HEK293 (cell line): ENCODE measurements at regions not wholly inside any gene's neighbourhood (a gene's known extent, or its start where the extent isn't known, plus 50 kb on each side); places are given as distances from the start of the nearest gene placed in this dataset.

ENCODE experiments used
- CTCF ChIA-PET: fragments of 350-600 bp; formaldehyde crosslinking; extraction: SDS; loops from one replicate; lab custom pipeline; 2021; ENCODE audit warnings: antibody characterized with exemption; lab: Yijun Ruan, JAX
- POLR2A ChIA-PET: fragments of 300-600 bp; formaldehyde crosslinking; extraction: SDS; loops from one replicate; lab custom pipeline; 2020; ENCODE audit warnings: antibody characterized with exemption, inconsistent platforms; lab: Yijun Ruan, JAX
- H3K27ac ChIP-seq: fragments of 200-500 bp; sonication (Bioruptor generic); 2 replicates; pipeline ENCODE4 v1.5.1; 2014; ENCODE audit warnings: low read depth, low read length, control low read depth, inconsistent platforms; ENCODE audit errors: extremely low read depth
- H3K36me3 ChIP-seq, 2 experiments: fragments of 200-500 bp in 1 of 2; sonication (Bioruptor generic) in 1 of 2; 1 replicate in 1 of 2; 2 replicates in 1 of 2; pipeline ENCODE4 v1.5.1; 2014 to 2017; ENCODE audit warnings: inconsistent platforms in 2 of 2, low read length in 2 of 2; ENCODE audit not compliant: control insufficient read depth in 2 of 2, insufficient read depth in 1 of 2
- H3K4me1 ChIP-seq: fragments of 200-500 bp; sonication (Bioruptor generic); 2 replicates; pipeline ENCODE4 v1.5.1; 2014; ENCODE audit warnings: mild to moderate bottlenecking, low read length, inconsistent platforms; ENCODE audit not compliant: control insufficient read depth, insufficient read depth
- H3K4me3 ChIP-seq: 2 replicates; pipeline ENCODE4 v1.5.1; 2011; ENCODE audit warnings: low read depth, mild to moderate bottlenecking, control low read depth, low read length, moderate library complexity
- H3K9me3 ChIP-seq: fragments of 200-500 bp; sonication (Bioruptor generic); 2 replicates; pipeline ENCODE4 v1.5.1; 2014; ENCODE audit warnings: low read depth, low read length, inconsistent platforms; ENCODE audit not compliant: control insufficient read depth, insufficient read depth
- ATF2 ChIP-seq: fragments of 450-650 bp; formaldehyde crosslinking; IDR thresholded peaks from 2 replicates; pipeline ENCODE4 v1.5.1; 2016; ENCODE audit warnings: missing biosample characterization, missing genetic modification characterization, low read depth
- ELK4 ChIP-seq: IDR thresholded peaks from 2 replicates; pipeline ENCODE4 v1.6.1; 2011; ENCODE audit warnings: mild to moderate bottlenecking, low read depth, low read length, borderline replicate concordance
- GLI2 ChIP-seq: fragments of 450-650 bp; formaldehyde crosslinking; IDR thresholded peaks from 2 replicates; pipeline ENCODE4; 2017; ENCODE audit warnings: missing biosample characterization, missing genetic modification characterization, low read depth, borderline replicate concordance
- IKZF3 ChIP-seq: fragments of 450-650 bp; IDR thresholded peaks from 2 replicates; pipeline ENCODE4 v1.5.0; 2018; ENCODE audit warnings: missing biosample characterization, mild to moderate bottlenecking, missing genetic modification characterization, moderate library complexity
- OSR2 ChIP-seq: fragments of 450-650 bp; formaldehyde crosslinking; IDR thresholded peaks from 2 replicates; pipeline ENCODE4 v1.5.1; 2016; ENCODE audit warnings: missing biosample characterization, missing genetic modification characterization
- ZNF223 ChIP-seq: fragments of 450-650 bp; formaldehyde crosslinking; IDR thresholded peaks from 2 replicates; pipeline ENCODE4 v1.5.1; 2016; ENCODE audit warnings: missing biosample characterization, missing genetic modification characterization
- ZNF37A ChIP-seq: fragments of 450-650 bp; IDR thresholded peaks from 2 replicates; pipeline ENCODE4 v1.5.1; 2018; ENCODE audit warnings: missing biosample characterization, missing genetic modification characterization
- ZNF423 ChIP-seq: fragments of 450-650 bp; formaldehyde crosslinking; IDR thresholded peaks from 2 replicates; pipeline ENCODE4 v1.5.1; 2016; ENCODE audit warnings: missing biosample characterization, missing genetic modification characterization
- ZNF510 ChIP-seq: fragments of 450-650 bp; formaldehyde crosslinking; IDR thresholded peaks from 2 replicates; pipeline ENCODE4 v1.5.1; 2018; ENCODE audit warnings: mild to moderate bottlenecking, missing genetic modification characterization, missing biosample characterization; ENCODE audit not compliant: insufficient replicate concordance
- ZNF514 ChIP-seq: fragments of 450-650 bp; formaldehyde crosslinking; IDR thresholded peaks from 2 replicates; pipeline ENCODE4 v1.5.1; 2016; ENCODE audit warnings: missing biosample characterization, missing genetic modification characterization
- ZNF530 ChIP-seq: fragments of 450-650 bp; formaldehyde crosslinking; IDR thresholded peaks from 2 replicates; pipeline ENCODE4 v1.5.1; 2016; ENCODE audit warnings: low read depth, missing biosample characterization, missing genetic modification characterization
- ZNF561 ChIP-seq: fragments of 450-650 bp; IDR thresholded peaks from 2 replicates; pipeline ENCODE4 v1.5.1; 2018; ENCODE audit warnings: missing biosample characterization, missing genetic modification characterization, borderline replicate concordance
- ZNF621 ChIP-seq: fragments of 450-650 bp; formaldehyde crosslinking; IDR thresholded peaks from 2 replicates; pipeline ENCODE4 v1.5.1; 2017; ENCODE audit warnings: missing biosample characterization, missing genetic modification characterization
- TF ChIP-seq, protein P1 (sequence below): fragments of 450-650 bp; formaldehyde crosslinking; IDR thresholded peaks from 2 replicates; pipeline ENCODE4 v1.5.1; 2016; ENCODE audit warnings: missing biosample characterization, missing genetic modification characterization
- TF ChIP-seq, protein P2 (sequence below): fragments of 450-650 bp; formaldehyde crosslinking; IDR thresholded peaks from 2 replicates; pipeline ENCODE4 v1.5.1; 2016; ENCODE audit warnings: missing biosample characterization, missing genetic modification characterization
- TF ChIP-seq, protein P3 (sequence below): fragments of 450-650 bp; formaldehyde crosslinking; optimal IDR thresholded peaks from 2 replicates; pipeline ENCODE3; 2016; ENCODE audit warnings: missing biosample characterization, mild to moderate bottlenecking, missing genetic modification characterization

- H3K27ac ChIP-seq = no peak overlapping the region
- H3K4me1 ChIP-seq = no peaks in the 10 kb centered on the region
- TF ChIP-seq ZNF621 (tag by site-specific recombination) (no peak), IKZF3 (tag by site-specific recombination) (no peak)
- ChIA-PET POLR2A (no interaction called here), CTCF (interaction anchor here (1.0 kb wide), 1 partner anchor 298 kb away, joined by 3 read pairs; no protein-coding TSS in a partner anchor)
- H3K4me3 ChIP-seq = no peak overlapping the region
- no peaks in the 10 kb centered on the region for H3K9me3 ChIP-seq
- H3K36me3 ChIP-seq = no peaks in the 10 kb centered on the region
These were observed 114.9 kb upstream of the FBXL7 start for GRCh38 chr5:15385037-15385436.

GRCh38 chr5:15384581-15384980 lies 115.4 kb upstream of the FBXL7 start:
- H3K9me3 ChIP-seq = no peaks in the 10 kb centered on the region
- H3K36me3 ChIP-seq = no peaks in the 10 kb centered on the region
- no peaks in the 10 kb centered on the region for H3K4me1 ChIP-seq
- no peak overlapping the region for H3K27ac ChIP-seq
- ChIA-PET POLR2A (no interaction called here), CTCF (interaction anchor here (1.0 kb wide), 1 partner anchor 298 kb away, joined by 3 read pairs; no protein-coding TSS in a partner anchor)
- H3K4me3 ChIP-seq = no peak overlapping the region
- TF ChIP-seq ELK4 = no peak
- no peak for TF ChIP-seq ZNF561 (tag by site-specific recombination)
- TF ChIP-seq, protein P1, sequence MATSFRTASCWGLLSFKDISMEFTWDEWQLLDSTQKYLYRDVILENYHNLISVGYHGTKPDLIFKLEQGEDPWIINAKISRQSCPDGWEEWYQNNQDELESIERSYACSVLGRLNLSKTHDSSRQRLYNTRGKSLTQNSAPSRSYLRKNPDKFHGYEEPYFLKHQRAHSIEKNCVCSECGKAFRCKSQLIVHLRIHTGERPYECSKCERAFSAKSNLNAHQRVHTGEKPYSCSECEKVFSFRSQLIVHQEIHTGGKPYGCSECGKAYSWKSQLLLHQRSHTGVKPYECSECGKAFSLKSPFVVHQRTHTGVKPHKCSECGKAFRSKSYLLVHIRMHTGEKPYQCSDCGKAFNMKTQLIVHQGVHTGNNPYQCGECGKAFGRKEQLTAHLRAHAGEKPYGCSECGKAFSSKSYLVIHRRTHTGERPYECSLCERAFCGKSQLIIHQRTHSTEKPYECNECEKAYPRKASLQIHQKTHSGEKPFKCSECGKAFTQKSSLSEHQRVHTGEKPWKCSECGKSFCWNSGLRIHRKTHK (tag by site-specific recombination) = no peak
- TF ChIP-seq, protein P2, sequence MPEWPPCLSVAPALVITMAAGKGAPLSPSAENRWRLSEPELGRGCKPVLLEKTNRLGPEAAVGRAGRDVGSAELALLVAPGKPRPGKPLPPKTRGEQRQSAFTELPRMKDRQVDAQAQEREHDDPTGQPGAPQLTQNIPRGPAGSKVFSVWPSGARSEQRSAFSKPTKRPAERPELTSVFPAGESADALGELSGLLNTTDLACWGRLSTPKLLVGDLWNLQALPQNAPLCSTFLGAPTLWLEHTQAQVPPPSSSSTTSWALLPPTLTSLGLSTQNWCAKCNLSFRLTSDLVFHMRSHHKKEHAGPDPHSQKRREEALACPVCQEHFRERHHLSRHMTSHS (tag by site-specific recombination) = no peak
- no peak for TF ChIP-seq ZNF37A
- no peak for TF ChIP-seq ZNF510
- TF ChIP-seq OSR2 (tag by site-specific recombination) = no peak
- no peak for TF ChIP-seq ATF2 (tag by site-specific recombination)
- TF ChIP-seq GLI2 (tag by site-specific recombination) = no peak
- TF ChIP-seq, protein P3, sequence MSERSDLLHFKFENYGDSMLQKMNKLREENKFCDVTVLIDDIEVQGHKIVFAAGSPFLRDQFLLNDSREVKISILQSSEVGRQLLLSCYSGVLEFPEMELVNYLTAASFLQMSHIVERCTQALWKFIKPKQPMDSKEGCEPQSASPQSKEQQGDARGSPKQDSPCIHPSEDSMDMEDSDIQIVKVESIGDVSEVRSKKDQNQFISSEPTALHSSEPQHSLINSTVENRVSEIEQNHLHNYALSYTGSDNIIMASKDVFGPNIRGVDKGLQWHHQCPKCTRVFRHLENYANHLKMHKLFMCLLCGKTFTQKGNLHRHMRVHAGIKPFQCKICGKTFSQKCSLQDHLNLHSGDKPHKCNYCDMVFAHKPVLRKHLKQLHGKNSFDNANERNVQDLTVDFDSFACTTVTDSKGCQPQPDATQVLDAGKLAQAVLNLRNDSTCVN (tag by site-specific recombination) = no peak
- no peak for TF ChIP-seq ZNF223 (tag by site-specific recombination)
- no peak for TF ChIP-seq ZNF423 (tag by site-specific recombination)
- no peak for TF ChIP-seq ZNF530 (tag by site-specific recombination)

DNA sequence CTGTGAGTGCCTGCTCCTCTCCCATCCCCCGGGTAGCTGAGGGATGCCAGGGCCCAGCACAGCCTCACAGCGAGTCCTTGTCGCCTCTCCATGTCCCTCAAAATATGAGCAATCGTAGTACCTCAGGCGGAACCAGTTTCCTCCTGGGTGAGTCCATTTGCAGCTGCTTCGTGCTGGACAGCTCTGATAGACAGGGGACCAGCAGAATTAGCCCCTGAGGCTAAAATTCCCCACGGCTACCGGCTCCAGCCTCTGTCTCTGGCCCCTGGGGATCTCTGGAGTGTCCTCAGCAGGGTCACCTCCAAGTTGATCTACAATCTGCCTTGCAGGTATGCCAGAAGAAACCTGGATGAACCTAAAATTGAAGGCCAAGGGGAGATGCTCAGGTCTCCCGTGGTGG lies 115.8 kb upstream of the FBXL7 start:
- no peaks in the 10 kb centered on the region for H3K9me3 ChIP-seq
- H3K36me3 ChIP-seq = no peaks in the 10 kb centered on the region
- no peak for TF ChIP-seq ZNF514 (tag by site-specific recombination)
- no peaks in the 10 kb centered on the region for H3K4me1 ChIP-seq
- H3K4me3 ChIP-seq = no peak overlapping the region
- POLR2A ChIA-PET = interaction anchor here (0.6 kb wide), 1 partner anchor 383 kb away, joined by 3 read pairs; no protein-coding TSS in a partner anchor
- CTCF ChIA-PET = interaction anchor here (0.6 to 1.1 kb wide), 3 partner anchors 298 to 612 kb away, joined by 3 to 5 read pairs (median 3); no protein-coding TSS in a partner anchor
- no peak overlapping the region for H3K27ac ChIP-seq
